ENCODE measurements at regions not wholly inside any gene's neighbourhood (a gene's known extent, or its start where the extent isn't known, plus 50 kb on each side); places are given as distances from the start of the nearest gene placed in this dataset.

DNA sequence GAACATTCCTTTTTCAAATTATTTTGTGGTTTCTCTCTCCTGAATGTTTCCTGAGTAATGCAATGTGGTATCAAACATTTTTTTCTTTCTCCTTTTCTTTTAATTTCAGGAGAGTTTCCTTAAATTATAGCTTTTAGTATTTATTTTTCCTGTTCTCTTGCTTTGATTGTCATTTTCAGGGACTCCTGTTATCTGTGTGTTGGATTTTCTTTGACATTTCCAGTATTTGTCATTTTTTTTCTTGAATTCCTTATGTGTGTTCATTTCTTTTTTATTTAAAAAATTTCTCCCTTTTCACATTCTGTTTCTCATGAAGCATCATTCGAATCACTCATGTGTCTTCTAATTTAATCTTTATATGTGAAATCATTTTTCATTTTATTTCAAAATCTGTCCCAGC is 61.0 kb downstream of the NPPC start:
- TF ChIP-seq CTCF (IDR thresholded peaks at IDR 0.05; ENCODE audit: borderline replicate concordance, extremely low read depth, low read length, poor library complexity, severe bottlenecking) = no peak
- TF ChIP-seq EZH2 (IDR thresholded peaks at IDR 0.05; ENCODE audit: borderline replicate concordance, low read depth, low read length, severe bottlenecking) = no peak

All from DND-41 (cell line).